GM10248 (cell line): ENCODE measurements at regions not wholly inside any gene's neighbourhood (a gene's known extent, or its start where the extent isn't known, plus 50 kb on each side); places are given as distances from the start of the nearest gene placed in this dataset.
A peak's percentile ranks its signal among the peaks of the same experiment; 100 is the strongest.
"Not testable (repeated sequence)": the region's sequence is repeated elsewhere in the genome, so short reads cannot be mapped to it uniquely, and the experiment has no call there.

ENCODE experiments used
- CTCF ChIA-PET: fragments of 300-600 bp; sonication (Branson Sonifier 250); formaldehyde crosslinking; extraction: SDS; loops from one replicate; lab custom pipeline; 2021; ENCODE audit warnings: antibody characterized with exemption; lab: Yijun Ruan, JAX
- POLR2A ChIA-PET: fragments of 350-650 bp; sonication (Branson Sonifier 250); formaldehyde crosslinking; extraction: SDS; loops from one replicate; lab custom pipeline; 2020; ENCODE audit warnings: antibody characterized with exemption; lab: Yijun Ruan, JAX
- DNase-seq: peaks from one replicate; pipeline ENCODE4 v3.0.0; 2012; ENCODE audit errors: extremely low spot score
- CTCF ChIP-seq: IDR thresholded peaks from 2 replicates; pipeline ENCODE4 v1.5.1; 2012; ENCODE audit warnings: mild to moderate bottlenecking, low read depth; ENCODE audit errors: extremely low read depth, missing control alignments, control extremely low read depth

GRCh38 chr14:106317593-106317992, 791.2 kb downstream of the TMEM121 start:
- DNase-seq = no peak
- TF ChIP-seq CTCF = no peak
- POLR2A ChIA-PET = no interaction called here
- CTCF ChIA-PET = interaction anchor here (0.7 to 7.4 kb wide), 4 partner anchors 8 to 84 kb away, joined by 3 to 68 read pairs (median 4); no protein-coding TSS in a partner anchor

- POLR2A ChIA-PET = no interaction called here
These were observed 792.3 kb downstream of the TMEM121 start for GRCh38 chr14:106318700-106319099.

GRCh38 chr14:106323970-106324369, 797.6 kb downstream of the TMEM121 start:
- POLR2A ChIA-PET, DNase-seq: not testable (repeated sequence)
- CTCF ChIA-PET = interaction anchor here (7.4 kb wide), 1 partner anchor 14 kb away, joined by 68 read pairs; no protein-coding TSS in a partner anchor

More at GRCh38 chr14:106318700-106319099, 792.3 kb downstream of the TMEM121 start:
- TF ChIP-seq CTCF = peak; percentile 47
- DNase-seq = peak; percentile 61
- CTCF ChIA-PET = interaction anchor here (0.9 to 7.4 kb wide), 3 partner anchors 9 to 85 kb away, joined by 3 to 68 read pairs (median 4); no protein-coding TSS in a partner anchor

GRCh38 chr14:106327234-106327633, 800.9 kb downstream of the TMEM121 start:
- ChIA-PET POLR2A (interaction anchor here (0.6 to 1.0 kb wide), 2 partner anchors 25 to 267 kb away, joined by 3 to 4 read pairs; no protein-coding TSS in a partner anchor), CTCF (interaction anchor here (0.8 to 1.3 kb wide), 10 partner anchors 18 to 91 kb away, joined by 3 to 8 read pairs (median 5); no protein-coding TSS in a partner anchor)
- no peak for TF ChIP-seq CTCF
- DNase-seq = no peak

GRCh38 chr14:106327702-106328353, 801.4 kb downstream of the TMEM121 start:
- POLR2A ChIA-PET = interaction anchor here (0.6 to 1.0 kb wide), 2 partner anchors 24 to 266 kb away, joined by 3 to 4 read pairs; no protein-coding TSS in a partner anchor
- DNase-seq = not testable (repeated sequence)
- CTCF ChIA-PET = interaction anchor here (0.9 to 1.3 kb wide), 11 partner anchors 18 to 90 kb away, joined by 3 to 8 read pairs (median 5); no protein-coding TSS in a partner anchor

- DNase-seq, POLR2A ChIA-PET: not testable (repeated sequence)
- CTCF ChIA-PET = interaction anchor here (1.1 to 2.6 kb wide), 3 partner anchors 17 to 88 kb away, joined by 4 to 14 read pairs (median 5); no protein-coding TSS in a partner anchor
These were observed 802.9 kb downstream of the TMEM121 start for GRCh38 chr14:106329243-106329642.

GRCh38 chr14:106329987-106330774, 803.8 kb downstream of the TMEM121 start:
- DNase-seq, POLR2A ChIA-PET: not testable (repeated sequence)
- CTCF ChIA-PET = interaction anchor here (0.8 to 2.6 kb wide), 2 partner anchors 21 to 87 kb away, joined by 3 to 14 read pairs; no protein-coding TSS in a partner anchor

- POLR2A ChIA-PET, DNase-seq, CTCF ChIA-PET: not testable (repeated sequence)
- peak; percentile 96 for TF ChIP-seq CTCF
These were observed 808.2 kb downstream of the TMEM121 start for GRCh38 chr14:106334428-106335109.

- DNase-seq, POLR2A ChIA-PET, CTCF ChIA-PET: not testable (repeated sequence)
These were observed 808.7 kb downstream of the TMEM121 start for GRCh38 chr14:106335110-106335429.

GRCh38 chr14:106338775-106339174, 812.4 kb downstream of the TMEM121 start:
- CTCF ChIA-PET, DNase-seq, POLR2A ChIA-PET: not testable (repeated sequence)

- DNase-seq, POLR2A ChIA-PET: not testable (repeated sequence)
- CTCF ChIA-PET = interaction anchor here (0.7 kb wide), 1 partner anchor 77 kb away, joined by 4 read pairs; no protein-coding TSS in a partner anchor
These were observed 814.3 kb downstream of the TMEM121 start for GRCh38 chr14:106340658-106341057.

GRCh38 chr14:106341161-106341560, 814.8 kb downstream of the TMEM121 start:
- POLR2A ChIA-PET, DNase-seq, CTCF ChIA-PET: not testable (repeated sequence)
